Adrenal gland (tissue), 9 donors: ENCODE measurements at regions not wholly inside any gene's neighbourhood (a gene's known extent, or its start where the extent isn't known, plus 50 kb on each side); places are given as distances from the start of the nearest gene placed in this dataset.

ENCODE experiments used
- DNase-seq, 7 donors: peaks; one replicate each; pipeline ENCODE4 v3.0.0-alpha.2; 2019 to 2020
- H3K27ac ChIP-seq, 5 donors: fragments of 200-600 bp; sonication (generic) in 4 of 5; 1 replicate in 3 of 5; 2 replicates in 2 of 5; pipeline versions ENCODE4 v1.5.1 to v1.8.0; 2016 to 2020; ENCODE audit warnings: mild to moderate bottlenecking in 1 of 5
- H3K27me3 ChIP-seq: fragments of 200-600 bp; 2 replicates; pipeline ENCODE4 v1.8.0; 2021
- H3K36me3 ChIP-seq, 2 donors: fragments of 200-600 bp; replicated peaks in 1 of 2; 1 replicate in 1 of 2; 2 replicates in 1 of 2; pipeline versions ENCODE4 v1.5.1 to v1.8.0; 2018 to 2022
- H3K4me1 ChIP-seq, 2 donors: fragments of 200-600 bp; replicated peaks in 1 of 2; 1 replicate in 1 of 2; 2 replicates in 1 of 2; pipeline versions ENCODE4 v1.5.1 to v1.8.0; 2018 to 2021
- H3K4me3 ChIP-seq, 4 donors: fragments of 200-600 bp; sonication (generic) in 3 of 4; one replicate each; pipeline ENCODE4 v1.5.1; 2016 to 2018
- H3K9me3 ChIP-seq, 3 donors: fragments of 200-600 bp; sonication (generic) in 1 of 3; replicated peaks in 1 of 3; 1 replicate in 2 of 3; 2 replicates in 1 of 3; pipeline versions ENCODE4 v1.5.1 to v1.8.0; 2016 to 2021
- POLR2A ChIP-seq, 2 donors: fragments of 450-650 bp; IDR thresholded peaks; one replicate each; pipeline ENCODE4 v1.6.1; 2017; ENCODE audit warnings: antibody characterized with exemption in 2 of 2, mild to moderate bottlenecking in 2 of 2, moderate library complexity in 1 of 2
- WGBS, 4 donors: extraction: QIAGEN DNeasy Blood & Tissue Kit in 2 of 4; methylation state at CpG; one replicate each; pipeline versions ENCODE4 v1.1.5 to v1.1.7; 2013 to 2017; 5-methylcytosine and 5-hydroxymethylcytosine counted together
- intact Hi-C, 2 donors: fragments of 100-400 bp; cut with DNase I; formaldehyde crosslinking; loops; one replicate each; pipeline versions ENCODE4 v1.14.1 to v1.15.0; 2022 to 2023
- TF ChIP-seq, protein P1 (sequence below), 6 experiments: fragments of 450-650 bp in 4 of 6; fragments of 200-600 bp in 2 of 6; sonication (generic) in 1 of 6; IDR thresholded peaks; 1 replicate in 5 of 6; 2 replicates in 1 of 6; pipeline versions ENCODE4 v1.5.1 to v1.8.0; 2016 to 2021; ENCODE audit warnings: antibody characterized with exemption in 6 of 6, mild to moderate bottlenecking in 2 of 6, moderate library complexity in 1 of 6
- donor health status: healthy with polysubstance abuse.
- donor health status: Bipolar disorder and iron deficiency.
- donor health status: DM: yes; HTN: yes; CAD: no.
- donor health status: DM: no; HTN: no; CAD: no.
- donor health status: DM: no; HTN: no; CAD: no.

GRCh38 chr9:75628952-75629351 lies 261.5 kb upstream of the PCSK5 start:
- H3K4me3 ChIP-seq: no peak overlapping the region
- WGBS, 4 donors: 33 to 58% (median 51%) methylated on average over 3 of the region's 3 CpGs
- H3K9me3 ChIP-seq: no peaks in the 10 kb centered on the region
- intact Hi-C loops: no loop called here
- H3K27me3 ChIP-seq: no peaks in the 10 kb centered on the region
- no peak overlapping the region for H3K27ac ChIP-seq
- H3K4me1 ChIP-seq: no peaks in the 10 kb centered on the region
- no peaks in the 10 kb centered on the region for H3K36me3 ChIP-seq
- no peak for DNase-seq
- TF ChIP-seq POLR2A (IDR thresholded peaks at IDR 0.05): no peak
- TF ChIP-seq, protein P1, sequence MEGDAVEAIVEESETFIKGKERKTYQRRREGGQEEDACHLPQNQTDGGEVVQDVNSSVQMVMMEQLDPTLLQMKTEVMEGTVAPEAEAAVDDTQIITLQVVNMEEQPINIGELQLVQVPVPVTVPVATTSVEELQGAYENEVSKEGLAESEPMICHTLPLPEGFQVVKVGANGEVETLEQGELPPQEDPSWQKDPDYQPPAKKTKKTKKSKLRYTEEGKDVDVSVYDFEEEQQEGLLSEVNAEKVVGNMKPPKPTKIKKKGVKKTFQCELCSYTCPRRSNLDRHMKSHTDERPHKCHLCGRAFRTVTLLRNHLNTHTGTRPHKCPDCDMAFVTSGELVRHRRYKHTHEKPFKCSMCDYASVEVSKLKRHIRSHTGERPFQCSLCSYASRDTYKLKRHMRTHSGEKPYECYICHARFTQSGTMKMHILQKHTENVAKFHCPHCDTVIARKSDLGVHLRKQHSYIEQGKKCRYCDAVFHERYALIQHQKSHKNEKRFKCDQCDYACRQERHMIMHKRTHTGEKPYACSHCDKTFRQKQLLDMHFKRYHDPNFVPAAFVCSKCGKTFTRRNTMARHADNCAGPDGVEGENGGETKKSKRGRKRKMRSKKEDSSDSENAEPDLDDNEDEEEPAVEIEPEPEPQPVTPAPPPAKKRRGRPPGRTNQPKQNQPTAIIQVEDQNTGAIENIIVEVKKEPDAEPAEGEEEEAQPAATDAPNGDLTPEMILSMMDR (IDR thresholded peaks at IDR 0.05): no peak

DNA sequence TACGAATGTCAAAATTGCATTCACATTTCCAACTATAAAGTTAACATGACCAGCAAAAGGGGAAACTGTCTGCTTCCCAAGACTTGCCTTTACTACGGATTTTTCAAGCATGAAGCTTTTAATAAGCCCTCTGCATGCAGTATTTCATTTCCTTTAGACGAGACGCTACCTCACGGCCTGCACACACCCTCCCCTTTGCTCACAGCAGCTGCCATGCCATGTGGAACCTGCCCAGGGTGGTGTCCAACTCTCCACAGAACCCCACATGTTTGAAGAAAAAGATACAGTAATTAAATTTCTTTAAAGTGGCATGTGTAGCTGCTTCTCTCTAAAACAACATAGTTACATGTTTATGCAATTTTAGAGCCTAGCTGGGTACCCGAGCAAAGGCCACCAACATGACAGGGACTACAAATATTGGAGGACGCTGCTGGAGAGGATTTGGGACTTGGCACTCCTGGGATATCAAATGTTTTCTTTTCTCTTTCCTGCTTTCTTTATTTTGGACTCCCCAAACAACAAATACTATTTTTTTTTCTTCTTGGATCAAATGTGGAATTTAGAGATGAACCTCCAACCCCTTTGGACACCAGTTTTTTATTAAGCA lies 256.9 kb upstream of the PCSK5 start:
- no peak for DNase-seq
- Histone ChIP-seq H3K27ac (no peak overlapping the region), H3K36me3 (no peaks in the 10 kb centered on the region), H3K27me3 (no peaks in the 10 kb centered on the region), H3K4me3 (no peak overlapping the region), H3K9me3 (no peaks in the 10 kb centered on the region), H3K4me1 (no peaks in the 10 kb centered on the region)
- intact Hi-C loops: no loop called here
- no peak for TF ChIP-seq POLR2A (IDR thresholded peaks at IDR 0.05)
- TF ChIP-seq, protein P1 (IDR thresholded peaks at IDR 0.05): no peak
- WGBS, 4 donors: 54 to 61% (median 57%) methylated on average over 7 of the region's 7 CpGs

DNA sequence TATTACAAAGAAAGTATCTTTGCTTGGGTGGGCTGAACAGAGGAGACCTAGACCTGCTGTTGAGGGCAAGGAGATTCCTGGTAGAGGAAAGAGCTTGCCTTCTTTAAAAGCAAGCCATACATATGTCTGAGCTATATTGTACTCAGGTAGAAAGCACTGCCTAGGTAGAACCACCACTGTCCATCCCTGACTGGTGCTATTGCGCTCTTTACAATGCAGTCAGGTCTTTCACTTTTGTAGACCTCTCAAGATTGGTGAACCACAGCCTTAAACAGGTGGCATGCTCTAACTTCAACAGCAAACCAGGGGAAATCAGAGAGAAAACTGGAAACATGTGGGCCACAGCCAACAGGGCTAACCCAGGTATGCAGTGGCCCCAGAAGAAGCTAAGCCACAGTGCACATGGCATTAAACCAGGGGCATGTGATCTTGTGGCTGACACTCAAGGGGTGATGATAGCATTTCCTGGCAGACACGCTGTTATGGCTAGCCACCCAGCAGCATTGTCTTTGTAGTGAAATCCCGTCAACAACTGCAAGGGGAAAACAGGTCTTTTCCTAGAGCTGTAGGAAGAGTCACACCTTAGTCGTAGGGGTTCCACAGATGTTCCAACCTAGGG lies 253.9 kb upstream of the PCSK5 start:
- WGBS, 4 donors: 78 to 85% (median 80%) methylated on average over 4 of the region's 4 CpGs
- no peaks in the 10 kb centered on the region for H3K36me3 ChIP-seq
- no peak for DNase-seq
- no peaks in the 10 kb centered on the region for H3K4me1 ChIP-seq
- no peak overlapping the region for H3K4me3 ChIP-seq
- H3K27me3 ChIP-seq: no peaks in the 10 kb centered on the region
- intact Hi-C loops: no loop called here
- no peak for TF ChIP-seq POLR2A (IDR thresholded peaks at IDR 0.05)
- TF ChIP-seq, protein P1 (IDR thresholded peaks at IDR 0.05): no peak
- H3K27ac ChIP-seq: no peak overlapping the region
- no peaks in the 10 kb centered on the region for H3K9me3 ChIP-seq

DNA sequence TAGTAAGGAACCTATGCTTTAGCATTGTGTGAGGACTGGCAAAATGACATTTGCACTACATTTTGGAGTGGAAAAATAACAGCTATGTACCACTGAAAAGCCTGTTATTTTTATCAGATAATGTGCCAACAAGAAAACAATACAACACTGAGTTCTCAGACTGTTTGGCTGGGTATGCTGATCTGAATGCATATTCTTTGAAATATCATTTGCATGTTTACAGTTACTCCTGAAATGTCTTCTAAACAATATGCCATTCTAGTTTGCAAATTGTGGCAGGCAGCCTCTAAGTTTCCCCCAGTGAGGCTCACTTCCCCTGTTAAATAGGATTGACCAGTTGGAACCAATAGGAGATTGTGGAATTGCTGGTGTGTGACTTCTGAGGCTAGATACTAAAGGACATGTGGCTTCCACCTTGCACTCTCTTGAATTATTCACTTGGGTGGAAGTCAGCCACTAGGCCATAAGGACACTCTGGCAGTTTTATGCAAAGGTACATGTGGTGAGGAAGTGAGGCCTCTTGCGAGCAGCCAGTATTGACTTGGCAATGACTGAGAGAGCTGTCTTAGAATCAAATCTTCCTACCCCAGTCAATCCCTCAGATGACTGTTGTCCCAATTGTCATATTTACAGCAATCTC lies 250.4 kb upstream of the PCSK5 start:
- intact Hi-C loops: no loop called here
- H3K4me3 ChIP-seq: no peak overlapping the region
- DNase-seq: no peak
- no peak overlapping the region for H3K27ac ChIP-seq
- no peaks in the 10 kb centered on the region for H3K9me3 ChIP-seq
- H3K27me3 ChIP-seq: no peaks in the 10 kb centered on the region
- H3K4me1 ChIP-seq: no peaks in the 10 kb centered on the region
- TF ChIP-seq, protein P1 (IDR thresholded peaks at IDR 0.05): no peak
- no peak for TF ChIP-seq POLR2A (IDR thresholded peaks at IDR 0.05)
- WGBS, 4 donors: 64 to 100% (median 87%) methylated on average over 1 of the region's 1 CpG
- H3K36me3 ChIP-seq: no peaks in the 10 kb centered on the region
